GM18520 (cell line): ENCODE measurements at regions not wholly inside any gene's neighbourhood (a gene's known extent, or its start where the extent isn't known, plus 50 kb on each side); places are given as distances from the start of the nearest gene placed in this dataset.

Source experiments
- ATAC-seq: cut with Tn5 transposase; IDR thresholded peaks from one replicate; pipeline ENCODE4 v1.9.1; 2021; ENCODE audit not compliant: unreplicated experiment

GRCh38 chr4:159443975-159444374, 341.1 kb downstream of the RAPGEF2 start:
- no peak for ATAC-seq

DNA sequence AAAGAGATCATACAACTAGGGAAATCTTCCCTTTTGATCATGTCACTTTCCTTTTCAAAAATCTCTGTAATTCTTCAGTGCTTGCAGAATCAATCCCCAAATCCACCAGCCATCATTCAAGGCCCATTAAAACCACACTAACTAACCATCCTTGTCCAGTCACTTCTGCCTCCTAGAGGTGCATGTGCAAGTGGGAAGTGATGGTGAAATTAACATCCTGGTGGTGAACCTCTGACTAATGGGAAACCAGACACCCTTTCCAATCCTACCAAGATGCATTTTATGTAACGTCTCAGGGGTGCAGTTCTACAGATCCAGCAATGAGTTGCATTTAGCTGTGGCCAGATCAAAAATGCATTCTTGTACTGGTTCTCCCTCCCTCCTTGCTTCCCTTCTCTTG, 341.8 kb downstream of the RAPGEF2 start:
- ATAC-seq, result no peak

DNA sequence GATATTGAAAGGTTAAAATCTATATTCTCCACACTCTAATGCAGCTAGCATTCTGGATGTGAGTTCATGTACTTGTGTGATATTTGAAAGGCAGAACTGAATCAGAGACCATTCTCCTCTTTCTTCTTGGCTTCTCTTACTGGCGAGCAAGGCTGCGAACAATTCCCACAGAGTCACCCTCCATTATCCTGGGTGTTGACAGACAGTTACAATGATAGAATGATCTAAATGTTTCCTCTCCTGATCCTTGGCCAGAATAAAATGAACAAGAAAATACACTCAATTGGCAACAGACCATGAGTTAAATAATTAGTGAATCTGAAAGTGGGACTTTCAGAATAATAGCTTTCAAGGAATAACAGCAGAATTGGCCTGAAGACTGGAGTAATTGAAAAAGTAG, 342.8 kb downstream of the RAPGEF2 start:
- no peak for ATAC-seq

- peak; percentile 97 for ATAC-seq
Observed at GRCh38 chr4:159446266-159446976, 343.5 kb downstream of the RAPGEF2 start.

DNA sequence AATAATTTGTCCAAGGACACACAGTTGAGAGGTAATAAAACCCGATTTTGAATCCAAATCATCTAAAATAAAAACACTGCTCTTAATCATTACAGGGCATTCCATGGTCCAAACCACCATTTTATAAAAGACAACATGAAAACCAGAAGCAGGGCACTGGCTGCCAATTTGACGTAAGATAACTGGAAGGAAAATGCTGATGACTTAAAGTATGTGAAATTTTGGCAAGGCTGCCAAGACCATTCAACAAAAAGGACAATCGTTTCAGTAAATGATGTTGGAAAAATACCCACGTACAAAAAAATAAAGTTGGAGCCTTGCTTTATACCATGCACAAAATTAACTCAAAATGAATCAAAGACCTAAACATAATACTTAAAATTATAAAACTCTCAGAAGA, 344.4 kb downstream of the RAPGEF2 start:
- ATAC-seq, result no peak

DNA sequence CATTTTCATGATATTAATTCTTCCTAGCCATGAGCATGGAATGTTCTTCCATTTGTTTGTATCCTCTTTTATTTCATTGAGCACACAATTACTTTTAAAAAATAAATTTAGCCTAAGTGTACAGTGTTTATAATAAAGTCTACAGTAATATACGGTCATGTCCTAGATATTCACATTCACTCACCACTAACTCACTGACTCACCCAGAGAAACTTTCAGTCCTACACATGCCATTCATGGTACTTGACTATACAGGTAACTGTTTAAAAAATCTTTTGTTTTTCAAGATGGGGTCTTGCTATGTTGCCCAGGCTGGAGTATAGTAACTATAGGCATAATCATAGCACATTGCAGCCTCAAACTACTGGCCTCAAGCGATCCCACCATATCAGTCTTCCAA, 348.1 kb downstream of the RAPGEF2 start:
- ATAC-seq, result no peak

GRCh38 chr4:159455675-159456237, 352.9 kb downstream of the RAPGEF2 start:
- ATAC-seq, result no peak

DNA sequence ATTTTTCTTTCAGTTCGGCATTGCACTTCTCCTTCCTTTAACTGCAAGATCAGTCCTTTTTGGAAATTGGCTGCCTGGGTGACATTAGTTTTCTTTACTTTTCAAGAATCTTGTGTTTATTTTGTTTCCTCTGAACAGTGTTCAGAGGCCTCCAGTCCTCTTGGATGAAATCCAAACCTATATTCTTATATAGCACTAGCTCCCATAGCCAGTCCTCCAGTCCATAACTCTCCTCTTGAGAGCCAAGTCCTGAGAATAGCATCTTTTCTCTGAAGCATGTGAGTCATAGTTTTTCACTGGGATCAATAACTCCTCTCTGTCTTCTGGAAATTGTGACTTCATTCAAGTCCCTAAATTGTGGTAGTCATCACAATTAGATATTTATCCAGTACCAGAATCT, 357.5 kb downstream of the RAPGEF2 start:
- ATAC-seq, result no peak

DNA sequence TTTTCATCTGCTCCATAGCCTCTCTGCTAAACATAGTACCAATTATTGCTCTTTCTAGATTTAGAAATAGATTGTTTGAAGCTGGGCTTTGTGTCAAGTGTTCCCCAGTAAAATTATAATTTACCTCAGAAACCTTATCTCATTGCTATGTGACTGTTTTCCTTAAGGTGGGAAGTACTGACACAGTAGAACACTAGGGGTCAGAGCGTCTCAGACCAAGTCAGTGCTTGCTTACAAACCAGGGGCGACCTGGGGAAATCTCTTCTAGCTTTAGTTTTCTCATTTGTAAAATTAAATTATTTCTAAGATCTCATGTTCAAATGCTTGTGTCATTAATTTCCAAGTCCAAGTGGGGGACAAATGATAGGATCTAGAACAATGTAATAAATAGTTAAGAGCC, 360.4 kb downstream of the RAPGEF2 start:
- ATAC-seq, result no peak

DNA sequence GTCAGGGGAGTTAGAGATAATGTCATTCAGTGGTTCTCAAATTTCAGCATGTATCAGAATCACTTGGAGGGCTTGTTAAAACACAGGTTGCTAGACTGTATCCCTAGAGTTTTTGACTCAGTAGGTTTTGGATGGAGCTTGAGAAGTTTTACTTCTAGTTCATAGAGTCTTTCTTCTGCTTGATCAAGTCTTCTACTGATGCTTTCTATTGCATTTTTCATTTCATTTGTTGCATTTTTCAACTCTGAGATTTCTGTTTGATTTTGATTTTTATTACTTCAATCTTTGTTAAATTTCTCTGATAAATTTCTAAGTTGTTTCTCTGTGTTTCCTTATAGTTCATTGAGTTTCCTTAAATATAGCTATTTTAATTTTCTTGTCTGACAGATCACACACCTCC, 361.4 kb downstream of the RAPGEF2 start:
- no peak for ATAC-seq

GRCh38 chr4:159476886-159477285, 374.0 kb downstream of the RAPGEF2 start:
- ATAC-seq, result no peak

DNA sequence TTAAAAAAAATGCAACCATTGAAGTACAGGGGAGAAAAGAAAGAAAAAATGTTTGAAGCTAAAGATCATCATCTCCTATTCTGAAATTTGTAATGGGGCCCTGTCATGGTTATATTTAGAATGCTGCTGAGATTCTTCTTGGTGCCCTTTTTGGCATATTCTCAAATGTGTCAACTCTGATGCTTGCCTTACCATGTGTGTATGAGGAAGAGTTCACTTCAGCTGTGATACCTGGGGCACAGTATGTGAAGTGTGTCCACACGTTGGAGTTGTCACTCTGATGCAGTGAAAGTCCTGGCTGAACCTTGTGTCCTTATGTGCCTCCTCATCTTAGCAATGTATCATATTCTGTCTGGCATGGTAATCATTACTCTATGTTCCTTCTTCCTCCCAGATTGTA, 377.9 kb downstream of the RAPGEF2 start:
- no peak for ATAC-seq

DNA sequence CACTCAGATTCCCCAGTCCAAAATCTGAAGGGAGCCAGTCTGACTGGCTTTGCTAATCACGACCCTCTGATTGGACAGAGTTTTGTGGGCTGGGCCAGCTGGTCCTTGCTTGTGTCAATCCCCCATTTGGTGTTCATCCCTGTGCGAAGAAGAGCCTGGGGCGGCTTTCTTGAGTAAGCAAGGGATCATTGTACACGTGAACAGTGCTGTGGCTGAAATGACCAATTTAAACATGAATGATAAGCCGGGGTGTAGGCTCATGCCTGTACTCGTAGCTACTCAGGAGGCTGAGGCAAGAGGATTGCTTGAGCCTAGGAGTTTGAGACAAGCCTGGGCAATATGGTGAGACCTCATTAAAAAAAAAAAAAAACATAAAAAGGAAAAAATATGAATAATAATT, 379.1 kb downstream of the RAPGEF2 start:
- no peak for ATAC-seq

- no peak for ATAC-seq
Observed at GRCh38 chr4:159483110-159483781, 380.4 kb downstream of the RAPGEF2 start.

DNA sequence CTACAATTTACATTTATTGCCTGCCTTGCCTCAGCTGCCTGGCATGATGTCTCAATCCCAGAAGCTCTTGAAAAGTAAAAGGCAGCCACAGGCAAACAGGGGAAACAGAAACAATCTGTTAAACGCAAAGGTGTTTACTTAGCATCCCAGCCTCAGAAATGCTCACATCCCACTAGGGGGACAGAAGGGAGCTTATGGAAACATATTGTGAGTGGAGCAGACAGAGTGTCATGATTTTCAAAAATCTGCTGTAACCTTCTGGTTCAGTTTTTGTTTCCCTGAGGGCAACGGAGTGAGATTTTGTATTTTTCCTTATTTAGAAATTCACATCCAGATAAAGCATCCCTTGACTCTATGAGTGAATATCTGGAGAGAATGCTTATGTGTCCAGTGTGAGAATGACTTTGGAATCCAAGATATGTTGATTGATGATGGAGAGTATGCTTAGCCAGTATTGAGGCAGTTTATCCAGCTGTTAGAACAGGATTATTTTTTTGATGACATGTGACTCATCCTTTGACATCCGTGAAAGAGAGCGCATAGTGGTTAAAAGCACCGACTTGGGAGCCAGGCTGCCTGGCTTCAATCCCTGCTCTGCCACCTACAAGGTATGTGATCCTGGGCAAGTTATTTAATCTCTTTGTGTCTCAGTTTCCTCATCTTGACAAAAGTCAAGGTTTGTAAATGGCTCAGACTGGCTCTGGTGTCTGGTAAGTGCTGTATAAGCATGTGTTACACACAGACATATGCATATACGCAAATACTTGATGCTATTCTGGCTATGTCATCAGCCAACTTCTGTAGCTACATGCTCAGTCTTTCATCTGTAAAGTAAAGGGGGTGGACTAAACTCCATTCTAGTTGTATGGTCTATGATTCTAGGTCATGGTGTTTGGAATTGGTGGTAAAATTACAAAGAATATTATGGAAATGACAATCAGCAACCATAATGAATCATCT, 381.2 kb downstream of the RAPGEF2 start:
- no peak for ATAC-seq

- ATAC-seq, result no peak
Observed at GRCh38 chr4:159484864-159485263, 382.0 kb downstream of the RAPGEF2 start.

GRCh38 chr4:159487284-159487747, 384.4 kb downstream of the RAPGEF2 start:
- peak; percentile 94 for ATAC-seq

- no peak for ATAC-seq
Observed at GRCh38 chr4:159489646-159490045, 386.8 kb downstream of the RAPGEF2 start.

DNA sequence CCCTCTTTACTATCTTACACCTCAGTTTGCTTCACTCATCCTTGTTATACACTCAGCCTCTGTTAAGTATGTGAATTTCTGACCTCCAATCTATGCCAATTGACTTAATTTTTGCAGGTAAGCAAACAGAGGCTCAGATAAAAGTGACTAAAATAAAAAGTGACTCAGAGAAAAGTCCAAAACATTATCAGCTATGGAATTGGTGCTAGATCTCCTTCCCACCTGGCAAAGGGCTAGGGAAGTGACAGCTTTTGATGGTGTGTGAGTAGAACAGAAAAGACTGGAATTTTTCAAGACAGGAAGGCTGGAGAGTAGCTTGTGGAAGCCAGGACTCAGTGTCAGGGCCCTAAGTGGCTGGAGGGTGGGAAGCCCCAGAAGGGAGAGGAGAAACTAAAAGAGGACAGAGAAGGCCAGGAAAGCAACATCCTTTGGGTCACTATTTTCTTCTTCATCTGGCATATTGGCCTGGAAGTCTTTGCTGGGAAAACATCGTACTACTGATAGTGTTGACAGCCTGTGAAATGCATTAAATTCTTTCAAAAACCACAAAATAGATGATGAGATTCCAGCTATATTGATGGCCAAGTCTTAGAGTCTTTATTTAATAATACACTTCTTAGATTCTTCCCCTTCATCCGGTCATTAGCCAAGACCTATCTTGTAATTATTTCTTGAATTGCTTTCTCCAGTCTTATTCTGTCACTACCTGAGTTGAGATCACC, 392.8 kb downstream of the RAPGEF2 start:
- no peak for ATAC-seq

- ATAC-seq, result no peak
Observed at GRCh38 chr4:159496248-159496647, 393.4 kb downstream of the RAPGEF2 start.

- no peak for ATAC-seq
Observed at GRCh38 chr4:159497936-159498335, 395.1 kb downstream of the RAPGEF2 start.
